HCT116 (cell line): ENCODE measurements at regions not wholly inside any gene's neighbourhood (a gene's known extent, or its start where the extent isn't known, plus 50 kb on each side); places are given as distances from the start of the nearest gene placed in this dataset.

ENCODE experiments used
- CBX3 ChIP-seq: IDR thresholded peaks from 2 replicates; pipeline ENCODE4 v1.6.1; 2012; ENCODE audit warnings: low read depth
- CTCF ChIP-seq, 3 experiments: fragments of 200-600 bp in 1 of 3; sonication (generic) in 1 of 3; IDR thresholded peaks in 2 of 3; conservative IDR thresholded peaks in 1 of 3; 2 replicates each; pipeline ENCODE4 v1.5.1; 2012 to 2017; ENCODE audit warnings: low read depth in 2 of 3, low read length in 2 of 3, antibody characterized with exemption in 1 of 3, borderline replicate concordance in 1 of 3, control low read depth in 1 of 3, mild to moderate bottlenecking in 1 of 3, mixed read lengths in 1 of 3, mixed run types in 1 of 3, moderate library complexity in 1 of 3; ENCODE audit not compliant: insufficient read depth in 1 of 3
- EZH2phosphoT487 ChIP-seq: fragments of 200-600 bp; IDR thresholded peaks from 2 replicates; pipeline ENCODE4 v1.6.1; 2018; ENCODE audit warnings: antibody characterized with exemption, borderline replicate concordance
- JUND ChIP-seq: IDR thresholded peaks from 2 replicates; pipeline ENCODE4 v1.6.1; 2012
- MAX ChIP-seq: IDR thresholded peaks from 2 replicates; pipeline ENCODE4 v1.6.1; 2012
- POLR2A ChIP-seq: IDR thresholded peaks from 2 replicates; pipeline ENCODE4 v1.7.0; 2011; ENCODE audit warnings: borderline replicate concordance; ENCODE audit not compliant: insufficient read depth, insufficient read length; ENCODE audit errors: extremely low read depth
- POLR2AphosphoS5 ChIP-seq: IDR thresholded peaks from 2 replicates; pipeline ENCODE4 v1.6.1; 2011; ENCODE audit warnings: mild to moderate bottlenecking, low read depth, low read length, moderate library complexity
- RAD21 ChIP-seq: IDR thresholded peaks from 2 replicates; pipeline ENCODE4 v1.6.1; 2012; ENCODE audit warnings: low read depth, mild to moderate bottlenecking
- SP1 ChIP-seq: IDR thresholded peaks from 2 replicates; pipeline ENCODE4 v1.6.1; 2012; ENCODE audit warnings: low read depth
- ZNF274 ChIP-seq: fragments of 200-500 bp; sonication (Bioruptor generic); IDR thresholded peaks from 2 replicates; pipeline ENCODE4 v1.6.1; 2014; ENCODE audit warnings: mild to moderate bottlenecking, low read depth, low read length, inconsistent platforms
- TF ChIP-seq, protein P1 (sequence below): IDR thresholded peaks from 2 replicates; pipeline ENCODE4 v1.6.1; 2011; ENCODE audit warnings: mild to moderate bottlenecking, low read length, moderate library complexity; ENCODE audit not compliant: insufficient replicate concordance; ENCODE audit errors: extremely low read depth
- TF ChIP-seq, protein P2 (sequence below): IDR thresholded peaks from 2 replicates; pipeline ENCODE4 v1.6.1; 2012

DNA sequence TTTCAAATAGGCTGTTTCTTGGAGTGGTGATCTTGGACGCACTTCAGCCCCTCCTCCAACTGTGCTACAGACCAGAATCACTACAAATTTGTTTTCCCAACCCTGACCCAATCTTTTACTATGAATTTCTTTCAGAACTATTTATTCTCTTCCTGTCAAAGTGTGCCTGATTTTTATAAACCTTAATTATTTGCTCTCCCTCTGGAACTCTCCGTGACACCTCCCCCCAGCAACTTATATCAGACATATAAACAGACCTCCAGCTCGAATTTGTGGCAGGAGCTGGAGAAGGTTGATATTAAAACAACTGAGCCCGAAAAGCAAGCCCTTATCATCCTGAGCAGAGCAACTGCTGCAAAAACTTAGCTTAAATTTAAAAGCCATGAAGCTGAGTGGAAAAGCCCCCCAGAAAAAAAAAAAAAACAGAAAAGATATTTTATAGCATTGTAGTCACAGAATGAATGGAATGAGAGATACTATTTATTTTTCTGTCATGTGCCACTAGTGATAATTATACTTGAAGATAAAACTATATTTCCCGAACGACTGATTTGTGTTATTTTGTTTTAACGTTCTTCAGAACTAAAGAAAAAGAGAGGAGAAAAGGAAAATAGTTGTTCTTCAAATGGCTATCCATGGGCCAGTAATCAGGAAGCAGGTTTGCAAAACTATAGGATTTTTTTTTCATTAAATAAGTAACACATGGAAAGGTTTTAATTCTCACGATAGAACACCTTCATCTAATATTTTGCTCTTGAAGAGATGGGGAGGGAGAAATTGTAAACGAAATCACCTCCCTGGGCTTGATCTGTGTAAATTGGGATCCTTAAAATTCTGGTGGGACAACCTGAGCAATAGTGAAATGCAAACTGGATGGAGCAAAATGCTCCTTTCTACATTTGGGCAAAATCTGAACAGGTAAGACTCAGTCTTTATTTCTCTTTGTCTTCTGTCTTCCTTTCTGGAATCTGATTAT is 80.8 kb downstream of the NR2F2 start:
- TF ChIP-seq, protein P1, sequence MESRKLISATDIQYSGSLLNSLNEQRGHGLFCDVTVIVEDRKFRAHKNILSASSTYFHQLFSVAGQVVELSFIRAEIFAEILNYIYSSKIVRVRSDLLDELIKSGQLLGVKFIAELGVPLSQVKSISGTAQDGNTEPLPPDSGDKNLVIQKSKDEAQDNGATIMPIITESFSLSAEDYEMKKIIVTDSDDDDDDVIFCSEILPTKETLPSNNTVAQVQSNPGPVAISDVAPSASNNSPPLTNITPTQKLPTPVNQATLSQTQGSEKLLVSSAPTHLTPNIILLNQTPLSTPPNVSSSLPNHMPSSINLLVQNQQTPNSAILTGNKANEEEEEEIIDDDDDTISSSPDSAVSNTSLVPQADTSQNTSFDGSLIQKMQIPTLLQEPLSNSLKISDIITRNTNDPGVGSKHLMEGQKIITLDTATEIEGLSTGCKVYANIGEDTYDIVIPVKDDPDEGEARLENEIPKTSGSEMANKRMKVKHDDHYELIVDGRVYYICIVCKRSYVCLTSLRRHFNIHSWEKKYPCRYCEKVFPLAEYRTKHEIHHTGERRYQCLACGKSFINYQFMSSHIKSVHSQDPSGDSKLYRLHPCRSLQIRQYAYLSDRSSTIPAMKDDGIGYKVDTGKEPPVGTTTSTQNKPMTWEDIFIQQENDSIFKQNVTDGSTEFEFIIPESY, result no peak
- TF ChIP-seq CTCF (IDR thresholded peaks at IDR 0.05 in 2 of 3, conservative IDR thresholded peaks at IDR 0.05 in 1 of 3; ENCODE audit: borderline replicate concordance in 1 of 3, insufficient read depth in 1 of 3, low read depth in 2 of 3, low read length in 2 of 3), result no peak
- no peak for TF ChIP-seq EZH2phosphoT487
- TF ChIP-seq POLR2AphosphoS5, result no peak
- TF ChIP-seq POLR2A, result no peak
- TF ChIP-seq, protein P2, sequence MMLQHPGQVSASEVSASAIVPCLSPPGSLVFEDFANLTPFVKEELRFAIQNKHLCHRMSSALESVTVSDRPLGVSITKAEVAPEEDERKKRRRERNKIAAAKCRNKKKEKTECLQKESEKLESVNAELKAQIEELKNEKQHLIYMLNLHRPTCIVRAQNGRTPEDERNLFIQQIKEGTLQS, result no peak
- TF ChIP-seq RAD21, result no peak
- no peak for TF ChIP-seq CBX3
- no peak for TF ChIP-seq SP1
- TF ChIP-seq MAX, result no peak
- no peak for TF ChIP-seq JUND
- no peak for TF ChIP-seq ZNF274
